K562 (cell line): ENCODE measurements at regions not wholly inside any gene's neighbourhood (a gene's known extent, or its start where the extent isn't known, plus 50 kb on each side); places are given as distances from the start of the nearest gene placed in this dataset.

ENCODE experiments used
- ATAC-seq: fragments of 200-7000 bp; cut with Tn5 transposase; 3 replicates; pipeline ENCODE4 v1.9.1; 2020; ENCODE audit warnings: moderate library complexity
- BruUV-seq: library from RNA; stranded (reverse); fragments of 400-500 nt; replicated peaks from 2 replicates; lab custom pipeline; 2021; lab: Mats Ljungman, UMichigan
- CTCF ChIA-PET: fragments of 300-600 bp; formaldehyde crosslinking; extraction: SDS; loops from one replicate; lab custom pipeline; 2021; ENCODE audit warnings: low intra/inter-chr PET ratio; lab: Yijun Ruan, JAX
- POLR2A ChIA-PET: fragments of 300-600, 350-650 bp; sonication (Branson Sonifier 250); formaldehyde crosslinking; extraction: SDS; loops from one replicate; lab custom pipeline; 2021; ENCODE audit warnings: antibody characterized with exemption, inconsistent platforms; lab: Yijun Ruan, JAX
- DNase-seq, 4 experiments: peaks; one replicate each; pipeline versions ENCODE4 v3.0.0 to v3.0.0-alpha.2; 2011 to 2018; ENCODE audit warnings: low spot score in 3 of 4, mixed read lengths in 3 of 4; ENCODE audit errors: extremely low read depth in 1 of 4
- FAIRE-seq: peaks from 2 replicates; lab custom pipeline; 2011; peaks lifted over from hg19 to GRCh38; lab: Jason Lieb, UNC
- H2AFZ ChIP-seq: 2 replicates; pipeline ENCODE4 v1.6.0; 2011; ENCODE audit warnings: low read depth, low read length, control low read depth, inconsistent platforms
- H3K27ac ChIP-seq: fragments of 200-600 bp; 3 replicates; pipeline ENCODE4 v1.8.0; 2011; ENCODE audit warnings: low read depth, mild to moderate bottlenecking, control low read depth, inconsistent platforms, low read length, moderate library complexity, mixed read lengths; ENCODE audit errors: extremely low read depth
- H3K27me3 ChIP-seq, 2 experiments: fragments of 300-600 bp in 1 of 2; 2 replicates in 1 of 2; 3 replicates in 1 of 2; pipeline versions ENCODE4 v1.6.0 to v1.8.0; 2011; ENCODE audit warnings: inconsistent platforms in 2 of 2, low read length in 2 of 2, mild to moderate bottlenecking in 1 of 2, mixed read lengths in 1 of 2, moderate library complexity in 1 of 2; ENCODE audit not compliant: control insufficient read depth in 2 of 2, insufficient read depth in 2 of 2
- H3K36me3 ChIP-seq: fragments of 300-600 bp; 3 replicates; pipeline ENCODE4 v1.8.0; 2011; ENCODE audit warnings: mild to moderate bottlenecking, low read length, inconsistent platforms; ENCODE audit not compliant: control insufficient read depth, insufficient read depth
- H3K4me1 ChIP-seq, 2 experiments: fragments of 200-600 bp in 1 of 2; replicated peaks in 1 of 2; 2 replicates in 1 of 2; 3 replicates in 1 of 2; pipeline versions ENCODE4 v1.5.1 to v1.8.0; 2011; ENCODE audit warnings: inconsistent platforms in 2 of 2, low read length in 2 of 2, mild to moderate bottlenecking in 1 of 2, mixed read lengths in 1 of 2, moderate library complexity in 1 of 2; ENCODE audit not compliant: control insufficient read depth in 2 of 2, insufficient read depth in 2 of 2
- H3K4me2 ChIP-seq: 2 replicates; pipeline ENCODE4 v1.6.1; 2011; ENCODE audit warnings: low read length, control low read depth, inconsistent platforms, mixed read lengths; ENCODE audit not compliant: insufficient read depth
- H3K4me3 ChIP-seq: fragments of 200-600 bp; sonication (generic), shearing (Covaris generic); 2 replicates; pipeline ENCODE4 v1.5.1; 2016; ENCODE audit warnings: control low read depth, inconsistent platforms
- H3K79me2 ChIP-seq: fragments of 200-600 bp; 3 replicates; pipeline ENCODE4 v1.8.0; 2011; ENCODE audit warnings: low read length, inconsistent platforms; ENCODE audit not compliant: control insufficient read depth, insufficient read depth
- H3K9ac ChIP-seq, 2 experiments: 2 replicates each; pipeline versions ENCODE4 v1.6.0 to v1.6.1; 2011; ENCODE audit warnings: low read depth in 2 of 2, low read length in 2 of 2, control low read depth in 1 of 2, inconsistent platforms in 1 of 2, mild to moderate bottlenecking in 1 of 2, mixed read lengths in 1 of 2; ENCODE audit not compliant: insufficient read depth in 1 of 2
- H3K9me1 ChIP-seq: one replicate; pipeline ENCODE4 v1.6.0; 2011; ENCODE audit warnings: inconsistent platforms, mild to moderate bottlenecking, low read length, moderate library complexity; ENCODE audit not compliant: control insufficient read depth, insufficient read depth
- H3K9me3 ChIP-seq: replicated peaks from 2 replicates; pipeline ENCODE4 v1.5.1; 2011; ENCODE audit warnings: low read depth, low read length, inconsistent platforms; ENCODE audit not compliant: control insufficient read depth, insufficient read depth
- H4K20me1 ChIP-seq: replicated peaks from 2 replicates; pipeline ENCODE4 v1.6.1; 2011; ENCODE audit warnings: low read length, inconsistent platforms, mixed read lengths; ENCODE audit not compliant: control insufficient read depth, insufficient read depth
- MLLT1 ChIP-seq, 2 experiments: fragments of 450-650 bp; IDR thresholded peaks; 2 replicates each; pipeline ENCODE4 v1.6.1; 2016
- MYBL2 ChIP-seq, 2 experiments: fragments of 450-650 bp in 1 of 2; sonication (generic) in 1 of 2; formaldehyde crosslinking in 1 of 2; IDR thresholded peaks; 2 replicates each; pipeline versions ENCODE4 v1.6.1 to v1.8.1; 2017 to 2022; ENCODE audit warnings: borderline replicate concordance in 1 of 2, inconsistent platforms in 1 of 2, low read depth in 1 of 2, mild to moderate bottlenecking in 1 of 2, missing genetic modification reagents in 1 of 2, moderate library complexity in 1 of 2
- RUNX1 ChIP-seq: sonication (generic); IDR thresholded peaks from 2 replicates; pipeline ENCODE4 v1.6.1; 2016; ENCODE audit warnings: antibody characterized with exemption, low read depth
- ZNF41 ChIP-seq: fragments of 250-450 bp; sonication (Bioruptor Pico); conservative IDR thresholded peaks from 2 replicates; pipeline ENCODE4 v1.4.0; 2020; ENCODE audit warnings: mild to moderate bottlenecking
- WGBS: fragments of 100-300 bp; shearing (Covaris generic); methylation state at CpG from one replicate; pipeline ENCODE4 v1.1.6; 2016; ENCODE audit warnings: low coverage, mixed read lengths; ENCODE audit not compliant: insufficient coverage; ENCODE audit errors: missing lambda C conversion rate; 5-methylcytosine and 5-hydroxymethylcytosine counted together
- in situ Hi-C: fragments of 300-500 bp; cut with MboI; formaldehyde crosslinking; loops from 4 replicates; pipeline ENCODE4 v1.15.0; 2018; ENCODE audit warnings: inconsistent platforms, mixed read lengths
- intact Hi-C: fragments of 100-400 bp; cut with micrococcal nuclease; formaldehyde crosslinking; loops from 2 replicates; pipeline ENCODE4 v1.14.2; 2022
- TF ChIP-seq, protein P1 (sequence below): fragments of 450-650 bp; formaldehyde crosslinking; IDR thresholded peaks from 2 replicates; pipeline ENCODE4 v1.4.0; 2020; ENCODE audit warnings: mild to moderate bottlenecking
- TF ChIP-seq, protein P2 (sequence below), 2 experiments: fragments of 450-650 bp in 1 of 2; sonication (generic) in 1 of 2; formaldehyde crosslinking in 1 of 2; IDR thresholded peaks; 2 replicates each; pipeline versions ENCODE4 v1.7.1 to v1.9.0; 2016 to 2022; ENCODE audit warnings: inconsistent platforms in 1 of 2, mild to moderate bottlenecking in 1 of 2, missing genetic modification reagents in 1 of 2

DNA sequence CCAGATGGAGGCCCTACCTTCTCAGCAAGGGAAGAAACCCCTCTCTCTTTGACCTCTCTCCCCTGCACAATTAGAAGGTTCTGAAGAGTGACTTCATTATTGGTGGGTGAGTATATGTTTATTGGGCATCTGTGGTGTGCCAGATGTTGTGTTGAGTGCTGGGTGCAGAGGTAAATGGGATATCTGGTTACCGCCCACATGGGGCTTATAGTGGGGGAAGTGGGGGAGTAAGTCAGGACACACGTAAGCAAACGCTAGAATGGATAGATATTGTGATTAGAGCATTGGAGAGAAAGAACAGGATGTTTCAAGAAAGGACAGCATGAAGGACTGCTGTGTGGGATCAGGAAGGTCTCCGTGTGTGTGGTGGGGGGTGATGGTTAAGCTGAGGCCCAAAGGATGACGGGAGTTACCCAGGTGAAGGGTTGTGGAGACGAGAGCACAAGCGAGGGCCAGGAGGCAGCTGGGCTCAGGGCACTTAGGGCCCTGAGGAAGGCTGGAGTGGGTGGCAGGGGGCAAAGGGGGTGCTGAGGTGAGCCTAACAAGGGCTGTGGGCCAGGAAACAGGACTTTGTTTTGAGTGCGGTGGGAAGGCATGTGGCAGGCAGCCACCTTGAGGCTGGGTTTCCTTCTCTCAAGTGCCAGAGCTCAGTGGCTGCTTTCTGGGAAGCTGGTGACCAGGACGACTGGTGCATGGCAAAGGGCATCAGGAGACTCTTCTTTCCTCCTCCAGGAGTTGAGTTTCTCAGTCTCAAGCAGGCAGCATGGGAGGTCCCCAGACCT, 299.9 kb downstream of the RPS24 start:
- Histone ChIP-seq H3K79me2 (no peaks in the 10 kb centered on the region), H3K4me1 (no peaks in the 10 kb centered on the region), H3K36me3 (no peaks in the 10 kb centered on the region), H3K27ac (no peak overlapping the region), H2AFZ (no peak overlapping the region), H3K9ac (no peak overlapping the region), H3K4me2 (no peak overlapping the region), H4K20me1 (no peaks in the 10 kb centered on the region), H3K27me3 (peaks cover 0 to 33% of the 10 kb centered on the region in 2 experiments; a peak in 2 of 5 replicates), H3K9me3 (no peaks in the 10 kb centered on the region), H3K9me1 (no peaks in the 10 kb centered on the region), H3K4me3 (no peak overlapping the region)
- intact Hi-C loops, result no loop called here
- BruUV-seq, result no TSS peak
- FAIRE-seq, result no peak
- POLR2A ChIA-PET, result no interaction called here
- no peak for ATAC-seq
- in situ Hi-C loops, result no loop called here
- TF ChIP-seq, protein P1, sequence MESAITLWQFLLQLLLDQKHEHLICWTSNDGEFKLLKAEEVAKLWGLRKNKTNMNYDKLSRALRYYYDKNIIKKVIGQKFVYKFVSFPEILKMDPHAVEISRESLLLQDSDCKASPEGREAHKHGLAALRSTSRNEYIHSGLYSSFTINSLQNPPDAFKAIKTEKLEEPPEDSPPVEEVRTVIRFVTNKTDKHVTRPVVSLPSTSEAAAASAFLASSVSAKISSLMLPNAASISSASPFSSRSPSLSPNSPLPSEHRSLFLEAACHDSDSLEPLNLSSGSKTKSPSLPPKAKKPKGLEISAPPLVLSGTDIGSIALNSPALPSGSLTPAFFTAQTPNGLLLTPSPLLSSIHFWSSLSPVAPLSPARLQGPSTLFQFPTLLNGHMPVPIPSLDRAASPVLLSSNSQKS (CRISPR knock-in tag), result no peak
- TF ChIP-seq, protein P2, sequence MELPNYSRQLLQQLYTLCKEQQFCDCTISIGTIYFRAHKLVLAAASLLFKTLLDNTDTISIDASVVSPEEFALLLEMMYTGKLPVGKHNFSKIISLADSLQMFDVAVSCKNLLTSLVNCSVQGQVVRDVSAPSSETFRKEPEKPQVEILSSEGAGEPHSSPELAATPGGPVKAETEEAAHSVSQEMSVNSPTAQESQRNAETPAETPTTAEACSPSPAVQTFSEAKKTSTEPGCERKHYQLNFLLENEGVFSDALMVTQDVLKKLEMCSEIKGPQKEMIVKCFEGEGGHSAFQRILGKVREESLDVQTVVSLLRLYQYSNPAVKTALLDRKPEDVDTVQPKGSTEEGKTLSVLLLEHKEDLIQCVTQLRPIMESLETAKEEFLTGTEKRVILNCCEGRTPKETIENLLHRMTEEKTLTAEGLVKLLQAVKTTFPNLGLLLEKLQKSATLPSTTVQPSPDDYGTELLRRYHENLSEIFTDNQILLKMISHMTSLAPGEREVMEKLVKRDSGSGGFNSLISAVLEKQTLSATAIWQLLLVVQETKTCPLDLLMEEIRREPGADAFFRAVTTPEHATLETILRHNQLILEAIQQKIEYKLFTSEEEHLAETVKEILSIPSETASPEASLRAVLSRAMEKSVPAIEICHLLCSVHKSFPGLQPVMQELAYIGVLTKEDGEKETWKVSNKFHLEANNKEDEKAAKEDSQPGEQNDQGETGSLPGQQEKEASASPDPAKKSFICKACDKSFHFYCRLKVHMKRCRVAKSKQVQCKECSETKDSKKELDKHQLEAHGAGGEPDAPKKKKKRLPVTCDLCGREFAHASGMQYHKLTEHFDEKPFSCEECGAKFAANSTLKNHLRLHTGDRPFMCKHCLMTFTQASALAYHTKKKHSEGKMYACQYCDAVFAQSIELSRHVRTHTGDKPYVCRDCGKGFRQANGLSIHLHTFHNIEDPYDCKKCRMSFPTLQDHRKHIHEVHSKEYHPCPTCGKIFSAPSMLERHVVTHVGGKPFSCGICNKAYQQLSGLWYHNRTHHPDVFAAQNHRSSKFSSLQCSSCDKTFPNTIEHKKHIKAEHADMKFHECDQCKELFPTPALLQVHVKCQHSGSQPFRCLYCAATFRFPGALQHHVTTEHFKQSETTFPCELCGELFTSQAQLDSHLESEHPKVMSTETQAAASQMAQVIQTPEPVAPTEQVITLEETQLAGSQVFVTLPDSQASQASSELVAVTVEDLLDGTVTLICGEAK (IDR thresholded peaks at IDR 0.05), result no peak
- TF ChIP-seq, protein P2 (CRISPR knock-in tag; IDR thresholded peaks at IDR 0.05), result no peak
- TF ChIP-seq ZNF41, result no peak
- TF ChIP-seq MLLT1 (IDR thresholded peaks at IDR 0.05), result no peak
- TF ChIP-seq RUNX1, result no peak
- TF ChIP-seq MYBL2 (IDR thresholded peaks at IDR 0.05; ENCODE audit: low read depth), result no peak
- no peak for TF ChIP-seq MYBL2 (CRISPR knock-in tag; IDR thresholded peaks at IDR 0.05; ENCODE audit: borderline replicate concordance)
- CTCF ChIA-PET, result no interaction called here
- no peak for DNase-seq
- WGBS, result under 1% methylated on average over 9 of the region's 9 CpGs
